ENCODE measurements at regions not wholly inside any gene's neighbourhood (a gene's known extent, or its start where the extent isn't known, plus 50 kb on each side); places are given as distances from the start of the nearest gene placed in this dataset.

DNA sequence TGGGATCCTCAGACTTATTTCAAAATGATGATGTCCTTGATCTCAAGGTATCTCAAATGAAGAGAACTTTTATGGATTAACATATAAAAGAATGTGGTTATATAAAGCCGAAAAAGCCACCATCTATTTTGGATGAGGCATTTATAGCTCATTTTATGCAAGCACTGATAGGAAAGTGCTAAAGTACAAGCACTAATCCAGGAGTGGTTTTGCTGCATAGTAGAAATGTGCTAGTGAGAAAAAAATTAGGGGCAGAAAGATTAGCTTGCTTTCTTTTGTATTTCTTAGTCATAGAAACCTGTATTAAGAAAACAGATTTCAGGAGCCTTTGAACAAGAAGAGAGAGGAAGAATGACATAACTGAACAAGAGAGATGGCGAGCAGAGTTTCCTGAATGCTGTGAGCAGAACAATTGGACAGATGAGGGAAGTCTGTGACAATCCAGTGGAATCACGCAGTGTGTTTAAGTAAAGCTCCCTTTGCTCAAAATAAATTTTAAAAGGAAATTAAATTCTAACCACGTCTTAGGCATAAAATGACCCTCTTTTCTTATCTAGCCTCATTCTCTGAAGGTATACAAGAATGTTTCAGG, 238.2 kb upstream of the NOVA1 start:
- DNase-seq (ENCODE audit: insufficient read length, low spot score) (no peak), FAIRE-seq (no peak)
- TF ChIP-seq, protein P1, sequence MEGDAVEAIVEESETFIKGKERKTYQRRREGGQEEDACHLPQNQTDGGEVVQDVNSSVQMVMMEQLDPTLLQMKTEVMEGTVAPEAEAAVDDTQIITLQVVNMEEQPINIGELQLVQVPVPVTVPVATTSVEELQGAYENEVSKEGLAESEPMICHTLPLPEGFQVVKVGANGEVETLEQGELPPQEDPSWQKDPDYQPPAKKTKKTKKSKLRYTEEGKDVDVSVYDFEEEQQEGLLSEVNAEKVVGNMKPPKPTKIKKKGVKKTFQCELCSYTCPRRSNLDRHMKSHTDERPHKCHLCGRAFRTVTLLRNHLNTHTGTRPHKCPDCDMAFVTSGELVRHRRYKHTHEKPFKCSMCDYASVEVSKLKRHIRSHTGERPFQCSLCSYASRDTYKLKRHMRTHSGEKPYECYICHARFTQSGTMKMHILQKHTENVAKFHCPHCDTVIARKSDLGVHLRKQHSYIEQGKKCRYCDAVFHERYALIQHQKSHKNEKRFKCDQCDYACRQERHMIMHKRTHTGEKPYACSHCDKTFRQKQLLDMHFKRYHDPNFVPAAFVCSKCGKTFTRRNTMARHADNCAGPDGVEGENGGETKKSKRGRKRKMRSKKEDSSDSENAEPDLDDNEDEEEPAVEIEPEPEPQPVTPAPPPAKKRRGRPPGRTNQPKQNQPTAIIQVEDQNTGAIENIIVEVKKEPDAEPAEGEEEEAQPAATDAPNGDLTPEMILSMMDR (IDR thresholded peaks at IDR 0.05; ENCODE audit: insufficient read depth, missing control alignments), result no peak

DNA sequence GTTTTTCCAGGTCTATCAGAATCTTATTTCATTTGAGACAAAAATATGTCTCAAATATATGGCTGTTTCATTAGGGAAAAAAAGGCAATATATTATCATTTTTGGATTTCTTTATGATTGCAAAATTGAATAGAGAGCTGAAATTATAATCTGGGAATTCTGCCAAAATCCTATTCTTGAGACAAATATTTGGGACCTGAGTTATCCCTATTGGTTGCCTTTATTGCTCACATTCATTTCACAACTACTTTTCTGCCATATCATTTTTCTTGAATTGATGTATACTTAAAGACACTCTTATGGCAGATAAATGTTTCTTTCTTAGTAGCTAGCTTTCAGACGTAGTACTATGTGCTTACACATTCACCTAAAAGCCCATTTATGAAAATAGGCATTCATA, 241.6 kb upstream of the NOVA1 start:
- FAIRE-seq (no peak), DNase-seq (ENCODE audit: insufficient read length, low spot score) (no peak)
- TF ChIP-seq, protein P1 (IDR thresholded peaks at IDR 0.05; ENCODE audit: insufficient read depth, missing control alignments), result no peak

DNA sequence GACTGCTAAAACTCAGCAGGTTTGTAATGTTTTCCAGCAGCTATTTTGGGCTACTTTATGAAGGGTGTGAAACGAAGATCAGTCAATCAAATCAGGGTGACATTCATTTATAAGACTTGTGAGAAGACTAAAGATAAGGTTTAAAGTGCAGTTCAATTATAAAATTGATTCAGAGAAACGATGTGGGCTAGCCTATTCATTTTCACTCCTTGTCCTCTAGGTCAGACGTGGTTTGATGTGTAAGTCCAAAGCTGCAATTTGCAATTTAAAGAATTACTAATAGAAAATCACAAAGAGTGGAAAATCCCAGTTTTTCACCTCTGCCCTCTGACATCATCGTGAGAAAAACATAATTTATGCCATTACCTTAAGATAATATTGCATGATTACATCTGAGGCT, 243.5 kb upstream of the NOVA1 start:
- FAIRE-seq, result no peak
- no peak for DNase-seq (ENCODE audit: insufficient read length, low spot score)
- TF ChIP-seq, protein P1 (IDR thresholded peaks at IDR 0.05; ENCODE audit: insufficient read depth, missing control alignments), result no peak

DNA sequence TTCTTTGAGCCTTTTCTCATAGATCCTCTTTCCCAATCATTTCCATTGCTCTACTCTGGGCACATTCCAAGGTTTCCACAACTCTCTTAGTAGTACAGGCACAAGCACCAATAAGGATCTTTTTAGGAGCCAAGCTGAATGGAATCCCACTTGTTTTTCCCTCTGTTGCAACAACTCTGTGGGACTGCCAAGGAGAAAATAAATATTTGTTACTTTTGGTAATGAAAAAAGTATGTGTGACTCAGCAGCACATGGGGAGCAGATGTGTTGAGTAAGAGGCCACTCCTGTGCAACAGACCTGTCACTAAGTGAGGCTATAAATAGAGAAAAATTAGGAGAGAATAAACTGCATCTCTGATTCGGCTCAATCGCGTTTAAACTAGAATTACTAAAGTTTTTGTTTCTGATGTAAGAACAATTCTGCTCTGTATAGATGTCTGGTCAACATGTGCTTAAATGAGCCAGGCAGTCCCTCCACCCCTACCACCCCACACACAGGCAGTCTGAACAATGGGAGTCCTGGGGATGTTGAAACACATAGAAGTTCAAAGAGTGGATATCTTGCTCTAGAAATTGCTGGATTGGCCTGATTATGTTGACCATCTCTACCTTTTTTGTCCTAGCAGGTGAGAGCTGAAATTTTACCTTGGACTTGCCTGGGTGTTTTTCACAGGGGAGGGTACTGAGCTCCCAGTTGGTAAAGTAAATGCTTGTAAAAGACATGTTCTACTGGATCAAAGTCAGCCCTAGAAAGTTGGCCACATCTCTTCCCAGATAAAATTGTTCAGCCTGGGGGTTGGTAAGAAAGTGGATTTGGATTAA, 244.3 kb upstream of the NOVA1 start:
- no peak for DNase-seq (ENCODE audit: insufficient read length, low spot score)
- TF ChIP-seq, protein P1 (IDR thresholded peaks at IDR 0.05; ENCODE audit: insufficient read depth, missing control alignments), result no peak
- FAIRE-seq, result no peak

DNA sequence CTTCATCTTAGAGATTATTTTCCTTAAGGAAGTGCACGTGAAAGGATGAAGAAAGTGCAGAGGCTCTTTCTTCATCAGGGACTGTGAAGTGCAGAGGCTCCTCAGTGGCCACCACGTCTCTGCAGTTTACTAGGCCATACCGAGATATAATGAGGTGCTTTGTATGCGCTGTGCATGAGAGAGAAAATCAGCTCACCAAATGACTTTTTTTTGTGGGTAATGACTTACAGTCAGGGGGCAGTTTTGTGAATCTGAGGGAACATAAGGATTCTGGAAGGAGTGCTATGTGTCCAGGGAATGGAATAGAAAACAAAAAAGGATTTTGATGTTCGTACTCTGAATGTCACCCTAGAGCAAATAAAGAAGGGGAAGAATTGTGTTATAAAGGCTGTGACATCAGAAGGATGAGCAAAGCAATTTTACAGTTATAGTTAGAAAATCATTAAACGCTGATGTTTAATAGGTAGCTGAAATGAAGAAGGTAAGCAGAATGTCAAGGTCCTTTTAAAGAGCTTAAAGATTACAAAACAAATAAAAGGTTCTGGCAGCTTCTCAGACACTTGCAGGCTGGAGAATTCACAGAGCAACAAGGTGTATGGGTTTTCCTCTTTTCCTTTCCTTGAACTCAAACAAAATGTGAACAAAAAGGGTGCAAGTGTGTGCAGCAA, 247.5 kb upstream of the NOVA1 start:
- no peak for DNase-seq (ENCODE audit: insufficient read length, low spot score)
- TF ChIP-seq, protein P1 (IDR thresholded peaks at IDR 0.05; ENCODE audit: insufficient read depth, missing control alignments), result no peak
- no peak for FAIRE-seq

DNA sequence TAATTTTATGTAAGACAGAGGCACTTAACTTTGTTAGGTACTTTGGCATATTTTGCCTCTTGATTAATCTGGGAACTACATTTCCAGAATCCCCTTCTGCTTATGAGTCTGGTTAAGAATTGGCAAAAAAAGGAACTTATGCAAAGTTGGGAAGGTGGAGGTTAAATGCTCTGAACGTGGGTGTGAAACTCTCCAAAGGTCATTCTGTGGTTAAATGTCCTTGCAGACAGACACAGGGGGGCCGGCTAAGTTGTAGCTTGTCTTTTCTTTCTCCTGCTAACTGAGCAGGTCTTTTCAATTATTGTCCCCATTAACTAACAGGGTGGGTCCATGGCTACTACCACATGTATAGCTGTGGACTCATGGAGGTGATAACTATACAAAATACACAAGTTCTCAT, 248.6 kb upstream of the NOVA1 start:
- FAIRE-seq (no peak), DNase-seq (ENCODE audit: insufficient read length, low spot score) (no peak)
- TF ChIP-seq, protein P1 (IDR thresholded peaks at IDR 0.05; ENCODE audit: insufficient read depth, missing control alignments), result no peak
